ENCODE measurements at regions not wholly inside any gene's neighbourhood (a gene's known extent, or its start where the extent isn't known, plus 50 kb on each side); places are given as distances from the start of the nearest gene placed in this dataset.
A peak's percentile ranks its signal among the peaks of the same experiment; 100 is the strongest.

DNA sequence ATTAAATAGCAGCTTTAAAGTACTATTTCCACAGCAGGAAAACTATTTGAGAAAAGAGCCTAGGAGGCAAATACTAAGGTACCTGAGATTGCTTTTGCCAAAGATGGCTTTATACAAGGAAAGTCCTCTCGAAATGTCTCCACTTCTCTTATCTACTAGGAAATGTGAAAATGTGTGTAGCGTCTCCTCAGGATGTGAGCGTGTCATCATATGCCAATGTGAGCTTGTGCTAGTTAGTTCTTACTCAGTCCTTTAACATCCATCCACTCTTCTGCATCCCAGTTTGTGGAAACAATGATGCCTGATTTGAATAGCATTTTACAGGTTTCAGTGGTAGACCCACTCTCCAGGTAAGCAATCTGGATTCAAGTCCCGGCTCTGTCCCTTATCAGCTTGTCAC, 421.0 kb downstream of the DYNC2H1 start:
- no peak for DNase-seq (ENCODE audit: low read depth in 2 of 2)

DNA sequence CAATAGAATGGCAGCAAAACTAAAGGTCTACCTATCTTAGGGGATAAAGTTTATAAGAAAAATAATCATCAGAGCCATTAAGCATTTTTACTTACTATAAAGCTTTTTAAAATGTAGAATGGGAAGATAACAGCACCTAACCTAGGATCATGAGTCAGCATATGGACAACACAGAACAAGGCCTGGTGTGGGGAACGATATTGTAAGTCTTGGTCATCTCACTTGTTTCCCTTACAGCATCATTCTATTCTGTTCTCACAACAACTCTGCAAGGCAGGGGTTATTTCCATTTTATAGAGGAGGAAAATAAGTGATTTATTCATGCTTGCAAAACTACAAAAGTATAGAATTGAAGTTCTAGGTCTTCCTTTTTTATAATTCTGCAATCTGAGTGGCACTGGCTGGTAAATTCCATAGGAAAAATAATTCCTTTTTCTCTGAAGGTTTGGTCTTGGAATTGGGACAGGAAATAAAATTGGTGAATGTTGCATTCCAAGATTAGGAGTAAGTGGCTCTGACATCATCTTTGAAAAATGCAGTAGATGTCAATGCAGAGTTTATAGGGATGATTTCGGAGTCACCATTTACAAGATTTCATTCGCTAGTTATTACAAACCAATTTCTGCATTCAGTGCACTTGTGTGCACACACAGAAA, 423.0 kb downstream of the DYNC2H1 start:
- peak; percentile 69 to 73 for DNase-seq (ENCODE audit: low read depth in 2 of 2)

DNA sequence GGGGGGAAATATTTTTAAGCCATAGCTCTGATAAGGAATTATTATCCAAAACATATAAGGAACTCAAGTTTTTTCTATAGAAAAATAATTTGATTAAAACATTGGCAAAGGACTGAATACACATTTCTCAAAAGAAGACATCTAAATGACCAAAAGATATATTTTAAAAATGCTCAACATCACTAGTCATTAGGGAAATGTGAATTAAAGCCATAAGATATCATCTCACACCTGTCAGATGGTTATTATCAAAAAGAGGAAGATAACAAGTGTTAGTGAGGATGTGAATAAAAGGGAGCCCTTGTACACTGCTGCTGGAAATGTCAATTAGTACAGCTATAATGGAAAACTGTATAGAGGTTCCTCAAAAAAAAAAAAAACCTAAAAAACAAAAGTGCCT, 425.0 kb downstream of the DYNC2H1 start:
- DNase-seq (ENCODE audit: low read depth in 2 of 2), result no peak

DNA sequence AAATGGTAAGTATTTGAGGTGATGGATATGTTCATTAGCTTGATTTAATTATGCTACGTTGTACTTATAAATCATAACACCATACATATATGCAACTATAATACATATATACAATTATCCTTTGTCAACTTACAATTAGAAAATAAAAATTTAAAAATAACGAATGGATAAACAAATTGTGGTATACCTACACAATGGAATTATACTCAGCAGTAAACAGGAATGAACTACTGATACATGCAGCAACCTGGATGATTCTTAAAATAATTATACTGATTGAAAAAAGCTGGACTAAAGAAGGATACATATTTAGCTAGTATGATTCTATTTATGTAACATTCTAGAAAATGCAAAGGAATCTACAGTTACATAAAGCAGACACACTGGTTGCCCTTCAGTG, 425.7 kb downstream of the DYNC2H1 start:
- DNase-seq (ENCODE audit: low read depth in 2 of 2), result no peak

DNA sequence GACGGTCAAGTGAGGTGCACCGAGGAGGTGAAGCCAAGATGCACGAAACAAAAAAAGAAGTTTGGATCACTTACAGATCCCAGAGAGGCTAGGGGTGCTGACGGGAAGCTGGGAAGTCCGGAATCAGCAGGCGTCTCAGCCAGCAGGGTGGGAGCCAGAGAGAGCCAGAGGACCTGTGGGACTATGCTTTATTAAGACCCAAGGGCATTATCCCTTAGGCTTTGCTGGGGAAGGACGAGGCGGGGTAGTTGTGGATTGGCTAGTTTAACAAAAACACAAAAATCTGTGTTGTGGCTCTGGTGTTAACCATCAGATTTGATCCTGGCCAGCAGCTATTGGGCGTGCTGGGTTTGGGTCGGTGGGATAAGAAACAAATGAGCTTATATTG, 427.1 kb downstream of the DYNC2H1 start:
- no peak for DNase-seq (ENCODE audit: low read depth in 2 of 2)

DNA sequence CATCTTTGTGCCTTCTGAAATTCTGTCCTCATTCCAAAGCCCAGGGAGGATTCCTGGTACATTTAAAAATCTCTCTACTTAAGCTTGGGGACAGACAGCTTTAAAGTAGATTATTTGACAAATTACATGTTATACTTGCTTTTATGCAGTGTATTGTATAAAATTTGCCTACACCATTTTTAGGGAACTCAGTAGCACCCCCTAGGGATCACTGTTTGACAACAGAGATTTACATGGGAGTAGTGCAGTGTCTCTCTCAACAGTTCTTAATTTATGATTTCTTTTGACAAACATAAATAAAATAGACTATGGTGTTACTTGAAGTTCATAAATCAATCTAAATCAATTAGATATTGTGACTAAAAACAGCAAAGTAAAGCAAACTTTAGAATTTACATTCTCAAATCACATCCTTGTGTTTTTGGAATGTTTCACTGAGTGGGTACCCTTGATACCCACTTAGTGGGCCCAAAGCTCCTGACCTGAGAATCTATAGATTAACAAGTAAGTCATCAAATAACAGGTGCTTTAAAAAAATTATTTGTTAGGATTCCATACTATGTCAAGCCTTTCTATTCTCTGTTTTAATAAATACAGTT, 428.8 kb downstream of the DYNC2H1 start:
- DNase-seq (ENCODE audit: low read depth in 2 of 2), result no peak

DNA sequence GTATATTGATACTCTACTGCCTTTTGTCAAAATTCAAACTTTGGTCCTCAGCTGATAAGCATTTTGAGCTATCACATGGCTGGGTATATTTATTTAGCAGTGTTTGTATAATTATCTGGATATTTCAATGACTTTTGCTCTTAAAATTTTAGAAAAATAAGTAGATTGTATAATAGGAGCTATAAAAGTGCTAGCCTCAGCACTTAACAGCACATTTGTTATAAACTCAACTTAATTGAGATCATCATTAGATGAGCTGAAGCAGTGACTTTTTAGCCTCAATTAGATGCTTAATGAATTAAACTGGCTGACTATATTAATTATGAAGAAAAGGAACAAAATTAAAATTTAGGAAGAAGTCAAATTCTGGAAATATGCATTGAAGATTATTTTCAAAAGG, 429.9 kb downstream of the DYNC2H1 start:
- no peak for DNase-seq (ENCODE audit: low read depth in 2 of 2)

DNA sequence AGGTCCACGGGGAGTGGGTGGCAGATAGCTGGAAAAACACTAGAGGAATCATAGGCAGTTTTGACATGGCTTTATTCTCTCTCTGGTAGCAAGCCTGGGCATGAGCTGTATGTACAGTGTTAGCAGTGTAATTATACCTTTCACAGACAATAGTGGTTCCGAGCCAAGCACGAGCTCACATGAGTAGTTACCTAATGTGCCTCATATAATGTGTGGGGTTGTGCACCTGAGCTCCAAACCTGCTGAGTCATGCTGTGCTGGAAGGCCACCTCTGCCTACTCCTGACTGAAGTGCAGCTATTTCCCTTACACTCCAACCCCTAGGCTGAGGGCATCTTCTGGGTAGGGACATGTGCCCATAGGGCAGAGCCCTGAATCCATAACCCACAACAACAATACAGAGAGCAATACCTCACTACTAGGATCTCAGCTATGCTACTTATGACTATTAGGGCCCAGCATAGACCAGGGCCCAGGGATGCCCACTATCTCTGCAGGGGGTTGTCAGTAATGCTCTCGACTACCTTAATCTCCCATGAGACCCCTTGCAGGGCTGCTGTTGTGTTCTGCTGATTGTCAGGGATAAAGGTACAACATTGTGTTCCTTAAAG, 432.1 kb downstream of the DYNC2H1 start:
- DNase-seq (ENCODE audit: low read depth in 2 of 2), result no peak

DNA sequence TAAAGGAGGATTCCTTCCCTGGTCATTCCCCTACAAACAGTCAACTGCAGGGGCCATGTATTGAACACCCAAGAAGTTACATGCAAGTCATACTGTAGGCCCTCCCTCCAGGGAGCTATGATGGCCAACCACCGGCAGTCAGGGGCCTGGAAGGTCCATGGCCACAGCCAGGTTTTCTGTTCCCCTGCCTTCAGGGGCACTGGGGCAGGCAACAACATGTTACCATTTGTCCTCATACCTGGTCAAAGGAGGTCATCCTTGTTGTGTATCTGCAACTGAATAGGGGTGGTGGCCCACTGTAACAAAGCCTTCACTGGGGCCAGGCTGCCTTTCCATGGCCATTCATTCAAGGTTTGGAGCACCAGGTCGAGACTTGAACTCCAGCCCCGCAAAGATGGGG, 433.6 kb downstream of the DYNC2H1 start:
- no peak for DNase-seq (ENCODE audit: low read depth in 2 of 2)

DNA sequence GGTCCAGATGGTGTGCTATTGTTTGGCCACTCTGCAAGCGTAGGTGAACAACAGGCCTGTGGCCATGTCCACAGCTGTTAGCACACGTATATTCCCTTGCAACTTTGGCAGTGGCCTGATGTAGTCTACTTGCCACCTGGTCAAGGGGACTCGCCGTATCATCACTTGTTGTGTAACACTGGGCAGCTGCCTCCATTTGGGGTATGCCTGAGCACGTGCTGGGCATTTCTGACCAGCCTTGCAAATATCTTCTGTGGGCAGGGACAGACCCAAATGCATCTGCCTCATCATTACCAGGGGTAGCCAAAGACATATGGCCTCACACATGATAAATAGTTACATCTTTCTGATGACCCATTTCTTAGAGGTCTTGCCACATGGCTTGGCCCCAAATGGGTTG, 434.2 kb downstream of the DYNC2H1 start:
- no peak for DNase-seq (ENCODE audit: low read depth in 2 of 2)

DNA sequence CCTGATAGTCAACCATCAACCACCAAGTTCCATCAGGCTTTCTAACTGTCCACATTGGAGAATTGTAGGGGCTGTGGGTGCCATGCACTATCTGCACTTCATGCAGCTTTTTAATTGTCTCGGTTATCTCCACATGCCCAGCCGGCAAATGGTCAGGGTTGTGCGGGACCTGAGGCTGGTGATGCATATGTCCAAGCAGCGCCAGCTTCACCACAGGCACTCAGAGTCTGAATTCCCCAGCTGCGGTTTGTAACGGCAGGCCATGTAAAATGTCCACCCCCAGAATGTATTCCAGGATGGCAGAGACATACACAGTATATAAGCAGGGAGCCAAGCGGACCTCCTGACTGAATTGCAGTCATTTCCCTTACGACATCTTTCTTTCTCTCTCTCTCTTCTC, 435.6 kb downstream of the DYNC2H1 start:
- DNase-seq (ENCODE audit: low read depth in 2 of 2), result no peak

DNA sequence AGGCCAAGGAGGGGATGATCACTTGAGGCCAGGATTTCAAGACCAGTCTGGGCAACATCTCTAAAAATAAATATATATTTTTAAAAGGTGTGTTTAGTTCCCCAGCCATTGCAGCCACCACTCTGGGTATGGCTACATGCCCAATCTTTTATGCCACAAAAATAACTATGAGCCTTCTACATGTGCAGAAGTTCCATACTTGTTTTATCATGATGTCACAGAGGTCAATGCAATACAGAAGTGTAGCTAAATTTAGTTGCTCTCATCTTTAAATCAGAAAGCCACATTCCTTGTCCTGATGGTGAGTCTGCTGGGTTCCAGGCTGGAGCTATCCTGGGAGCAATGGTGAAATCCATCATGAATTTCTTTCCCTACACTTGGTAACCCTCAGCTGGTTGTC, 436.3 kb downstream of the DYNC2H1 start:
- no peak for DNase-seq (ENCODE audit: low read depth in 2 of 2)

DNA sequence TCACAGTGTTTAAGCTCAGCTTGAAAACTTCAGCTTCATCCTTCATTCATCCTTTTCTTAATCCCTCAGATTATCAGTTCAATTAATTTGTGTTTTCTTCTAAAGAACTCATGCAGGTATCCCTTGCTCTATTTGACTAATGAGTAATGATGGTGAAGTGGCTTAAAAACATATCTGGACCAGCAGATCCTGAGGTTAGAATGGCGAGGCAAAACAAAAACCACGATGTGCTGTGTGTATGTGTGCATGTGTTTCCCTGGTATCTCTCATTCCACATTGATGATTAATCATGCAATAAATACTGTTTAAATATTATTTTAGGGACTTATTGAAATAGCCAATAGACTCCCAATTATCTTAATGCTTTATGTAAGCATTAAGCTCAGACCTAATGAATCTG, 437.0 kb downstream of the DYNC2H1 start:
- DNase-seq (ENCODE audit: low read depth in 2 of 2), result peak in 1 of 2 experiments; percentile 24

DNA sequence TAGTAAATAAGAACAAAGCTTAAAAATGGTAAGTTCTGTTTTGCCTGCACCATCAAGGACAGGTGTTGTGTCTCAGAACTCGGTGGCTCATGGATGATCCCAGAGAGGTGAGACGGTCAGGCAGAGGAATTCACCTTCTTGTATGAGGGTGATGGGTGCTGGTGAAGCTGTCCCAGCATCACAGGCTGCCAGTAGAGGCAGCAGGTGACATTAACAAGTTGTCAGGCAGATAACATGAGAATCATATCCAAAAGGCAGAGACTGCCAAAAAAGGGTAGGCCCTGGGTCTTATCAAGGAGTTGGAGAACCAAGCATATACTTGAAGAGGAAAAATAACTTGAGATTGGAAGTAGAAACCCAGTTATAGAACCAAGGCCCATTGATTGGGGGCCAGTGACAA, 437.8 kb downstream of the DYNC2H1 start:
- DNase-seq (ENCODE audit: low read depth in 2 of 2), result no peak

DNA sequence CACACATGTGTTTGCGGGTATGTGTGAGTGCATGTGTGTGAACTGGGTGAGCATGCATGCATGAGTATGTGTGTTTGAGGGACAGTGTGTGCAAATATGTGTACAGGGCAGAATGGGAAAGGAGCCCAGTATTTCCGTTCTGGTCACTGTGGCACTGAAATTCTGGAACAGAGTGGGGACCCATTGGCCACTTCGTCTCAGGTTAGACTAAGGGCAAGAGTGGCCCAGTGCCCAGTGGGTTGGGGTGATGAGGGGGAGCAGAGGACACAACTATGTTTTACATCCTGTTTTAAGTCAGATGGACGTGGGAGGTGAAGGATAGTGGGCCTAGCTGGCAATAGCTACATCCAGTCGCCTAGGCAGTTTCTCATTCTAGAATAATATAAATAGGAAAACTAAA, 438.5 kb downstream of the DYNC2H1 start:
- DNase-seq (ENCODE audit: low read depth in 2 of 2), result no peak

DNA sequence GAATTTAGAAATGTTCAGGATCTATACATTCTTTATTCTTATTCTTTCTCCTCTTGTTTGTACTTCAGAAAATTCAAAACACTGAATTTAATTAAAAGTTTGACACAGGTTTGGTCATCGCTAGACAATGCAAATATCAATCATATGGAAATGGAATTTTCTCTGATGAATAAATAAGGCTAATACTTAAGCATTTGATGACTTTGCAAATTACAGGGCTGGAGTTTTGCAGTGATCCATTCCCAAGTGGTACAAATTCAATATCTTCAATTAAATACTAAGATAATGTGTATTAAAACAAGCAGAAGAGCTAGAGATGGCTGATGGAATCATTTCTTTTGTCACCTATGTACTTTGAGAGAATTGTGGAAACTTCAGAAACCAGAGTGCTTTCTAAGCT, 439.6 kb downstream of the DYNC2H1 start:
- no peak for DNase-seq (ENCODE audit: low read depth in 2 of 2)

DNA sequence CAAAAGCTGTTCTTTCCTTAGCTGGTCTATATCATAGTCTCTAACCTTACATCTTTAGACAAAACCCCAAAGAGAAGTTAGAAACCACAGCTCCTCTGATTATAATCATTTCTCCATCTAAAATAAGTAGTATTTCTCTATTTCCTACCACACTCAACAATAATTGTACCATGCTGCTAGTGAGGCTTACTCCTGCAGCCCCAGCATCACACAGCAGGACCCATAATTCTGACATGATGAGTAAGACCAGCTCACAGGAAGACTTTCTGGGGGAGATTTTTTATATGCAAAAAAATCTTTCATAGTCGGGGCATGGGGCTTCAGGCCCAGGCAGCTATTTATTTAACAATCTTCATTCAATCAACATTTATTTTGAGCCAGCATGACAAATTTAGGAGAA, 441.6 kb downstream of the DYNC2H1 start:
- no peak for DNase-seq (ENCODE audit: low read depth in 2 of 2)

DNA sequence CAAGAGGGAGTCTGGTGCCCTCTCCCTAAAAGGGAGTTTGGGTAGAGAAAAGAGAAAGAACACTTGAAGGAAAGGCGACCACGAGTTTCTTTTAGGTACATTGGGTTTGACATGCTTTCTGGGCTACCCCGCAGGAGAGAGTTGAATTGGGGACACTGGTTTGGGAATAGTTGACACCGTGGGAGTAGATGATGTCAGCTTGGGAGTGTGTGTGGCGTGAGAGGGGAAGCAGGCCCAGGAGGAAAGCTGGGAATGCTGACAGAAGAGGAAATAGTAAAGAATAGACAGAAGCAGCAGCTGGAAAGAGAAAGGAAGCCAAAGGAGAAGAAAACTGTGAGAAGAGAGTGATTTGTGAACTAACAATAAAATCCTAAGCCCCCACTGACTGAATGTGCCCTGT, 442.9 kb downstream of the DYNC2H1 start:
- DNase-seq (ENCODE audit: low read depth in 2 of 2), result no peak

DNA sequence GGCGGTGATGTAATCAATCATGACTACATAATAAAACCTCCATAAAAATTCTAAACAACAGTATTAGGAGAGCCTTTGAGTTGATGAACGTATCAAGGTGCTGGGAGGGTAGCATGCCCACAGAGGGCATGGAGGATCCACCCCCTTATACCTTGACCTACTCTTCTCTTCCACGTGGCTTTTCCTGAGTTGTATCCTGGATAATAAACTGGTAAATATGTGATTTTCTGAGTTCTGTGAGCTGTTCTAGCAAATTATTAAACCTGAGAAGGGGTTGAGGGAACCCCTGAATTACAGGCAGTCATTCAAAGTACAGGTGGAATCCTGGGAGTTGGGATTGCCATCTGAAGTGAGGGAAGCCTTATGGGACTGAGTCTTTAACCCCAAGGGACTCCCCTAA, 446.9 kb downstream of the DYNC2H1 start:
- no peak for DNase-seq (ENCODE audit: low read depth in 2 of 2)

DNA sequence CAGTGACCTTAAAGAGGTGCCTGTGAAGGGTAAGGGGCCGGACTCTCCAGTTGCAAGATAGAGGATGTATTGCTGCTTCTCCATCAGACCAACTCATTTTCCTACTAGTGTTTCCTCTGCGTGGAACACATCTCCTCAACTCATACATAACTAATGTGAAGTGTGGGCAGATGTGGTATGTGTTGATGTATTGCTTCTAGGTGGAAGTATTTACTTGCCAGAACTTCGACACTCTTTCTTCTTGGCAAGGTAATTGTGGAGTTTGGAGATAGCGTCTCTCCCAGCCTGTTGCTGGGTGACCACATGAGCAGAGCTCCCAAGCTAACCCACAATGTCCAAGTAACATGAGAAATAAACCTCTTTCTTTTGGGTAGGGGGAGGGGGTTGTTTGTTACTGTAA, 456.9 kb downstream of the DYNC2H1 start:
- no peak for DNase-seq (ENCODE audit: low read depth in 2 of 2)

DNA sequence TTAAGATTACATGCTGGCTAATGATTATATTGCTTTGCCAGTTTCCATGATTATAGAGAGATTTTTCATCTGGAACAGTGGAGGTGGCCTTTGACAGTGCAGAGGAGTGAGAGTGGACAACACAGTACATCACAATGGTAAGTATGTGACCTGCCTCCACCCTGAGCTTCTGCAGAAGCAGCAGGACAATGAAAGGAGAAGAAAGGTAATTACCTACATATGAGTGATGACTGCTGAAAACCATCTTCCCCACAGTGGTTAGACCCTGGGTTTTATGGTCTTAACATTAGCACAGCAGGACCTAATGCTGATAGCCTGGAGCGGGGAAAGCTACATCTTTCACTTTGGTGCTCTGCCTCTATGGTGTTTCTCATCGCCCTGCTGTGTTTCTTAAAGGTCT, 454.7 kb upstream of the DDI1 start:
- no peak for DNase-seq (ENCODE audit: low read depth in 2 of 2)

DNA sequence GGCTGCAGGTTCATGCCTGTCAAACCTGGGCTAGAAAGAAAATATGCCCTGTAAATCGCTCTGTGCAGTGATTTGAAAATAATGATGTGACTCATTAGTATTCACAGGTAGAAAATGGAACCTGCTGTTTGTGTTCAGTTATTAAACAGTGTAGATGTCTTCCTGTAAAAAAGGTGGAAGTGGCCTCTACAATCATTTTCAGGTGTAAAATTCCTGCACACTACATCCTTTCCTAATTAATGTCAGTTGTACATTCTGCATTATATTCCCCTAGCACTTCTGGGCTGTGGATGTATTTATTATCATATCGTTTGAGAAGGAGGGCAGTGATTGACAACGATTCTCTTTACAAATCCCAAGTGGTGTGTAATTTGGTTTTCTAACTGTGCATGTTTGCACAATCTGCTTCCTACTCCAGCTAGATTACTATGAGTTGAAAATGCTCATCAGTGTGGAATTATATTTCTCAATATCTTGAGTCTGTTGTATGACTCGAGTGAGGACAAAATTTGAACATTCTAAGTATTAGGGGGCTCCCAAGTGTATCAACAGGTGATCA, 454.0 kb upstream of the DDI1 start:
- no peak for DNase-seq (ENCODE audit: low read depth in 2 of 2)

DNA sequence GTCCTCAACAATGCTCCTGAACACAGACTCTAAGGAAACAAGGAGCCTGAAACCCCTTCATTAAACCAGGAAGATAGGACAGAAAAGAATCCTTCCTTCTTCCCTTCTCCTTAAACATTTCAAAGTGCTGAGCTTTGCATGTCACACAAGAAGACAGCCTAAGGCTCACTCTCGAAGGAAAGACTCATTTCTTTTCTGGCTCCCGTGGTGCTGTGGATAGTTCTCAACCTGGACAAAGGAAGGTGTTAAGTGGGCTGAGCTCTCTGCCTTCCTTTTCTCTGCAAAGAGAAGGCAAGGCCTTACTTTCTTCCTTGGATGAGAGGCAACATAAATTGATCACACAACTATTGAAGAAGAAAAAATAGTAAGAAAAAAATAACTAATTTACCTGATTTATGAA, 452.4 kb upstream of the DDI1 start:
- DNase-seq (ENCODE audit: low read depth in 2 of 2), result no peak

Measured in fibroblast of skin of left biceps (primary cell).